ENCODE measurements at regions not wholly inside any gene's neighbourhood (a gene's known extent, or its start where the extent isn't known, plus 50 kb on each side); places are given as distances from the start of the nearest gene placed in this dataset.

DNA sequence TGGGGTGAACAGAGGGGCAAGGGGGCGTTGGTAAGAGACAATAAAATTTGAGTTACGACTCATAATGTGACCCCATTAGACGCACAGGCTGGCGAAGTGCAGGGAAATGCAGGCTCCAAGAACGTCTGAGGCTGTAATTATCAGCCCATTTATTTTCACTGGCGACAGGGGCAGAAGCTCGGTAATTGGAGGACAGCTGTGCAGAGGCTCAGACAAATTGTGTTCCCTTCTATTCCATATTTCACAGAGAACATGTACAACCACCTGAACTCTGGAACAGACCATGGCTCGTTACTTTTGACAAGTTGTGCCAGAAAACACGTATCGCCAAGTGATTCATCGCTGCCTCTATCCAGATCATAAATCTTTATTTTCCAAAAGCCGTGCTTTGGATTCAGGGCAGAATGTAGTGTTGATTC is 137.3 kb upstream of the FRMD4A start:
- DNase-seq (ENCODE audit: low read depth in 3 of 3): no peak

GRCh38 chr10:14466257-14466656 is 135.5 kb upstream of the FRMD4A start:
- no peak for DNase-seq (ENCODE audit: low read depth in 3 of 3)

DNA sequence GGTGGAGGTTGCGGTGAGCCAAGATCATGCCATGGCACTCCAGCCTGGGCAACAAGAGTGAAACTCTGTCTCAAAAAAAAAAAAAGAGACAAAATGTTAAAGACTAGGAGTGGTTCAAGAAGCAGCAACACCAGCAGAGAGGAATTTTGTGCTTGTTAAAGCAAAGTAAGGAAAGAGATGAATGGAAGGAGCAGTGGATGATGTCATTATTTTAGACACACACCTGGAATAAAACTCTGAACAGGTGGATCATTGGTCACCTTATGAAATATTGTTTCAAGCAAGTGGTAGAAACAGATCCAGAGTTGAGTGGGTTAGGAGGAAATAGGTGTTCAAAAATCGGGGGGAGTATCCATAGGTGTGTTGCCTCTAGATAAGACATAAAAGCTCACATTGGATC is 129.7 kb upstream of the FRMD4A start:
- DNase-seq (ENCODE audit: low read depth in 3 of 3): no peak

GRCh38 chr10:14459665-14460064 is 128.9 kb upstream of the FRMD4A start:
- no peak for DNase-seq (ENCODE audit: low read depth in 3 of 3)

DNA sequence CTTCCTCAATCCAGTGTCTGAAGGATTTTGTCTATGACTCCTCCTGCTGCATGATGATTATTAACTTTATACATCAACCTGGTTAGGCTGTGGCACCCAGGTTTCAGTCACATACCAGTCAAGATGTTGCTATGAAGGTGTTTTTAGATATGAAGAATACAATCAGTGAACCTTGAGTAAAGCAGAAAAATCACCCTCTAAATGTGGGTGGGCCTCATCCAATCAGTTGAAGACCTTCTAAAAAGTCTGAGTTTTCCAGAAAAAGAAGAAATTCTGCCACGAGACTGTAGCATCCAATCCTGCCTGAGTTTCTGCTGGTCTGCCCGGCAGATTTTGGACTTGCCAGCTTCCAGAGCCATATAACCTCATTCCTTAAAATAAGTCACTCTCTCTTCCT is 126.1 kb upstream of the FRMD4A start:
- no peak for DNase-seq (ENCODE audit: low read depth in 3 of 3)

DNA sequence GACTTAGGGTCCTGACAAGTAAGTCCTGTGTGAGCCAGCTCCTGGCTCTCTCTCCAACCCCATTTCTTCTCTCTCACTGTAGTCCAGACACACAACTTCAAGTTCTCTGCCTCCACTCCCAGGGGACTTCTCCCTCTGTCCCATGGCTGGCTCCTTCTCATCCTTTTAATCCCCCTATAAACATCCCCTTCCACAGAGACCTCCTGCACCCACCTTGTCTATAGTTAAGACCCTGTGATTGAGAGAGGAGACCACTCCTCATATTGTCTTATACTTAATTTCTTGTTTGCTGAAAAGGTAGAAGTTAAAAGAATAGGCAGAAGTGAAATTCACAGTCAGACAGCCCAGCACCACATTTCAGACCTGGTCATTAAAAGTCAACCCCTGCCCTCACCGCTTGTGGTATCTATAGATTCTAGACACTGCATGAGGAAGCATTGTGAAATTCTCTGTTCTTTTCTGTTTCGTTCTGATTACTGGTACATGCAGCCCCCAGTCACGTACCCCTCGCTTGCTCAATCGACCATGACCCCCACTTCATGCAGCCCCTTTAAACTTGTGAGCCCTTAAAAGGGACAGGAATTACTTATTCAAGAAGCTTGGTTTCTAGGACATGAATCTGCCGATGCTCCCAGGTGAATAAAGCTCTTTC is 125.6 kb upstream of the FRMD4A start:
- no peak for DNase-seq (ENCODE audit: low read depth in 3 of 3)

DNA sequence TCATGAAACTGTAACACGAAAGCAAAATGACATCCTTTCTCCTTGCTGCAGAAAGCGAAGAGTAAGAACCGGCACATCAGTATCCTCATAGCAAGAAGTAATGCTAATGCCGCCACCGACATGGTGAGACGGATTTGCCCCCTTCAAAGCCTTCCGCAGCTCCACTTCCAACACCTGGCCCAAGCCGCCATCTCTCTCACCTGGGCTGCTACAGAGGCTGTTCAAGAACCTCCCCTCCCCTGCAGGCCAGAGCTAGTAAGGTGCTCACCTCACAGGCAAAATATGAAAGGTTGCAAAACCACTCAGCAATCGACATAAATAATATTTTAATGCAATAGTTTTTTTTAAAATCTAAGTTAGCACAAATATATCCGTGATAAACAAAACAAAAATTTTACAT is 123.9 kb upstream of the FRMD4A start:
- no peak for DNase-seq (ENCODE audit: low read depth in 3 of 3)

- no peak for DNase-seq (ENCODE audit: low read depth in 3 of 3)
Observed at GRCh38 chr10:14454206-14454605, 123.5 kb upstream of the FRMD4A start.

DNA sequence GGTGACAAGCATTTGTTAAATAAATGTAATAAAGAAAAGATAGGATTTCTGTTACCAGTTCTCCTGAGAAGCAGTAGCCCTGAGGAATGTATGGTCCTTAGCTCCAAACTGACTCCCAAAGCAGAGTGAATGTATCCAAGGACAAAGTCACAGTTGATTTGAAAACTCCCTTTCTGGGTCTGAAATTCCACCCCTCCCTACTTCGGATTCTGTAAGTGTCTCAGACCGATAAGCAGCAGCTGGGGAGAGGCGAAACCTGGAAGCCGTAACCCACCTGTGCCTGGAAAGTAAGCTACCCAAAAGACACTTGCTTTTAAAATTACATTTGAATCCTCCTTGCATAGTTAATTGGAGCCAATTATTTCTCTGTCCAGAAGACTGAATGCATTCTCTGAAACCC is 122.9 kb upstream of the FRMD4A start:
- no peak for DNase-seq (ENCODE audit: low read depth in 3 of 3)

GRCh38 chr10:14451341-14451740 is 120.6 kb upstream of the FRMD4A start:
- no peak for DNase-seq (ENCODE audit: low read depth in 3 of 3)

- no peak for DNase-seq (ENCODE audit: low read depth in 3 of 3)
Observed at GRCh38 chr10:14450041-14450491, 119.3 kb upstream of the FRMD4A start.

DNA sequence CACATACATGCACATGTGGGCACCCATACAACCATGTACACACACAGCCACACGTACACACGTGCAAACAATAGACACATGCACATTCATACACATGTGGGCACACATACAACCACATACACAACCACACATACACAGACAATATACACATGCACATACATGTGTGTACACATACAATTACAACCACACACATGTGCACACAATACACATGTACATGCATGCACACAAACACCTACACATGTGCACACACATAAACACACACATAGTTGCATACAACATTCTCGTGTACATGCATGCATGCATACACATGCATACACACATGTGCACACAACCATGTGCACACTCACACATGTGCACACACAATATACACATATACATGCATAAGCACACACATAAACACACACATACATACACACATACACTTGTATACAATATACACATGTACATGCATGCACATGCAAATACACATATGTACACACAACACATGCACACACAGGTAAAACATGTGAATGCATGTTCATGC is 118.6 kb upstream of the FRMD4A start:
- no peak for DNase-seq (ENCODE audit: low read depth in 3 of 3)

DNA sequence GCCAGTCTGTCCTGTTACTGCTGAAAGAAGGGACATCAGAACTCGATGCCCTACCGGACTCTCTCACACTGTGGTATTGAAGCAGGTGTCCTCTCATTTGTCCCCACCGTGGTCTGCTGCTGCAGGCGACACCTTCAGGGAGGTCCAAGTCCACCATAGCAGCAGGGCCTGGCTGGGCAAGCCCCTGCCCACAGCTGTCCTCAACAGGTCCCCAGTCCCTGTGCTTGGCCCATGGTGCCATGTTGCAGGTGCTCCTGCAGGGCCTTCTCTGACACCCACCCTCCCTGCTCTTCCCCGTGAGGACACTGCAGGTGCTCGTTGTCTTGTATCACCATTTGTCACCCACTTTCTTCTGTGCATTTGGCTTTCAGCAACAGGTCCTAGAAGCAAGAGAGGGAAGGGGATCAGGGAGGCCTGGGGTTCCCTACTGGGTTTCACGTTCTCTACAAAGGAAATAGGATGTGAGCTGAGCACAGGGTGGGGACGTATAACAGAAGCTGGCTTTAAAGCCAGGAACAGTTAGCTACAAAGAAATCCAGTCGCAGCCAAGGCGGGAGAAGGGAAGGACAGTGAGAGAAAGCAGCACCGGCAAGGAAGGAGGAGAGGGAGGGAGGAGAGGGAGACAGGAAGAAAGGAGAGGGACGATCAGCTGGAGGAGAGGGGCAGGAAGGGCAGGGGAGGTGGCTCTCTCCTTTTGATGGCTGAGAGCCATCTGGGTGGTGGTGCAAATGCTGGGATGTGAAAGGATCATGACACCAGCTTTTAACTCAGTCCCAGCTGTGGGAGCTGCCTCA is 117.7 kb upstream of the FRMD4A start:
- DNase-seq (ENCODE audit: low read depth in 3 of 3): no peak

GRCh38 chr10:14447094-14447839 is 116.5 kb upstream of the FRMD4A start:
- no peak for DNase-seq (ENCODE audit: low read depth in 3 of 3)

GRCh38 chr10:14439451-14440259 is 108.9 kb upstream of the FRMD4A start:
- DNase-seq (ENCODE audit: low read depth in 3 of 3): no peak

DNA sequence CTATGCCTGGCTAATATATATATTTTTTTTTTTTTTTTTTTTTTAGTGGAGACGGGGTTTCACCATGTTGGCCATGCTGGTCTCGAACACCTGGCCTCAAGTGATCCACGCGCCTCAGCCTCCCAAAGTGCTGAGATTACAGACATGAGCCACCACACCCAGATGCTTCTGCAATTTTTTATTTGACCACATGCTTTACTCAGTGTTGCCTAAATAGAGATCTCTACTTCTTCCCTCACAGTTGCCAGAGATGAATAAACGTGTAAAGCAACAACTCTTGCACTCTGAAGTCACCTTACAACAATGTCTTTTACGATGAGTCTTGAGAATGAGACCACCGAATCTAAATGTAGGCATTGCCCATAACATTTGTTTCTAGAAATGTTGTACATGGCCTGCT is 107.9 kb upstream of the FRMD4A start:
- DNase-seq (ENCODE audit: low read depth in 3 of 3): no peak

- DNase-seq (ENCODE audit: low read depth in 3 of 3): no peak
Observed at GRCh38 chr10:14438057-14438456, 107.3 kb upstream of the FRMD4A start.

DNA sequence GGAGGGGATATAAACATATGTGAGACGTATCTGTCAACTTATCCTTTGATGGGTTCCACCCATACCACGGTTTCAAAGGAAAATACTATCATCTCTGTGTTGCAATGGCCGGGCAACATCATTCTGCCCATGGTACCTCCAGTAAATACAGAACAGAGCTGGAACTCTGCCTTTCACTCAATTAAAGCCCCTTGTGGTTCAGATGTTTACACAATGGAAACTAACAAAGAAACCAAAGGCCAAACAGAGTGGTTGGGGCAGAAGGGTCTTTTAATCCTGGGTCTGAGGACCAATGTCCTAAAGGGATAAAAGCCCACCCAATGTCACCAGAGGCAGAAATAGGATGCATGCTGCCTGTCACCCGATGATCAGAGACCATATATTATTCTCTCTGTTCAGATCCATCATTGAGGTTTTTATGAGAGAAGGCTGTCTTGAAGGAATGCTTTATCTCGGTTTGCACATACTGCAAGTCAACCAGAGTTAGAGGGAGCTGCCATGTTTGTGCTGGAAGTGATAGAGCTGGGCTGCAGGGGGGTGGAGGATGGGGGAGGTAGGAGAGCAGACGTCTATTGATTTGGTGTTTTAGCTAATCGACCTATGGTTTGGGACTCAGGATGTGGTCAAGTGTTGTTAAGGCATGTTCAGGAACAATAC is 105.4 kb upstream of the FRMD4A start:
- DNase-seq (ENCODE audit: low read depth in 3 of 3): no peak

DNA sequence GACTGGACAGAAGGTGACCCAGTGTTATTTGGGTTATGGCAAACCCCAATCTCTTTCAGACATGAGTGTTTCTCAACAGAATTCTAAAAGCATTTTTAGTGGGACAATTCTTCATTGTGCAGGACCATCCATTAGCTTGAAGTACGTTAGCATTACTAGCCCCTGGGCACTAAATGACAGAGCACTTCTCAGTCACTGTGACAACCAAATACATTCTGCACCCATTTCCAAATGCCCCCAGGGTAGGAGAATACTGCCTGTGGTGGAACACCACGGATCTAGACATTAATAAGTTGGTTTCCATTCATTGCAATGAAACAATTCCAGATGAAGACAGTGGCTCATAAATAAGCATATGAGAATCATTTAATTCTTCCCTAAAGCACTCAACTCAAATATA is 102.4 kb upstream of the FRMD4A start:
- DNase-seq (ENCODE audit: low read depth in 3 of 3): no peak

DNA sequence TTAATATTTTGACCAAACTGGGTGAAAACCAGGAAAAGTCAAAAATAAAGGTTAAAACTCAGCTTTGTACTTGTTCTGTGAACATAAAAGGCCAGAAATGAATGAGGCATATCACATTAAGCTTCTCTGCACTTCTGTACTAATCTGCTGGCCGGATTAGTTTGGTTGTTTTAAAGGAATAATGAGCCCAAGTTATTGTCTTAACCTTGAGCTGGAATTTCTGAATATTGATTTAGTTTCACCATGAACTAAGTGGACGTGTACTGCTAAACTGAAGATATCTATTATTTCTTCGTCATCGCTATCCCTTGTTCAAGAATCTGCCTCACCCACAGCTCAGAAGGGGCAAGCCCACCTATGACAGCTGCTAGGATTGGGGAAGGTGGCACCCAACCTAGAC is 101.1 kb upstream of the FRMD4A start:
- DNase-seq (ENCODE audit: low read depth in 3 of 3): no peak

- DNase-seq (ENCODE audit: low read depth in 3 of 3): no peak
Observed at GRCh38 chr10:14429043-14429700, 98.4 kb upstream of the FRMD4A start.
